IMR-90 (cell line): ENCODE measurements at regions not wholly inside any gene's neighbourhood (a gene's known extent, or its start where the extent isn't known, plus 50 kb on each side); places are given as distances from the start of the nearest gene placed in this dataset.

ENCODE experiments used
- ATAC-seq: fragments of 200-7000 bp; cut with Tn5 transposase; 2 replicates; pipeline ENCODE4 v1.9.1; 2020; ENCODE audit warnings: low read depth, mild to moderate bottlenecking, moderate library complexity
- BruUV-seq: library from RNA; stranded (reverse); fragments of 400-500 nt; replicated peaks from 2 replicates; lab custom pipeline; 2021; lab: Mats Ljungman, UMichigan
- CTCF ChIA-PET: fragments of 300-600 bp; formaldehyde crosslinking; extraction: SDS; loops from one replicate; lab custom pipeline; 2021; ENCODE audit warnings: antibody characterized with exemption; lab: Yijun Ruan, JAX
- POLR2A ChIA-PET: fragments of 300-600 bp; sonication (Branson Sonifier 250); formaldehyde crosslinking; loops from one replicate; lab custom pipeline; 2022; ENCODE audit warnings: antibody characterized with exemption; ENCODE audit not compliant: unreplicated experiment; lab: Charles Lee
- DNase-seq: peaks from one replicate; pipeline ENCODE4 v3.0.0; 2013
- H2AFZ ChIP-seq: replicated peaks from 2 replicates; pipeline ENCODE3; 2013; ENCODE audit warnings: low read length, mild to moderate bottlenecking; ENCODE audit not compliant: poor library complexity
- H2AK5ac ChIP-seq: 2 replicates; pipeline ENCODE4 v1.6.1; 2013; ENCODE audit warnings: low read depth, low read length, inconsistent platforms
- H2AK9ac ChIP-seq: replicated peaks from 2 replicates; pipeline ENCODE3; 2013; ENCODE audit warnings: mild to moderate bottlenecking, low read depth, low read length, moderate library complexity; ENCODE audit not compliant: poor library complexity
- H2BK120ac ChIP-seq: 2 replicates; pipeline ENCODE4 v1.6.1; 2013; ENCODE audit warnings: low read depth, low read length, inconsistent platforms
- H2BK15ac ChIP-seq: 3 replicates; pipeline ENCODE4 v1.6.1; 2013; ENCODE audit warnings: low read depth, low read length, inconsistent platforms
- H2BK20ac ChIP-seq: 2 replicates; pipeline ENCODE4 v1.6.1; 2013; ENCODE audit warnings: low read depth, mild to moderate bottlenecking, inconsistent platforms, low read length, moderate library complexity
- H2BK5ac ChIP-seq: 2 replicates; pipeline ENCODE4 v1.6.1; 2013; ENCODE audit warnings: mild to moderate bottlenecking, low read depth, low read length, inconsistent platforms; ENCODE audit not compliant: poor library complexity, severe bottlenecking
- H3K14ac ChIP-seq: replicated peaks from 2 replicates; pipeline ENCODE4 v1.6.1; 2013; ENCODE audit warnings: low read depth, low read length, inconsistent platforms
- H3K18ac ChIP-seq: 2 replicates; pipeline ENCODE4 v1.6.1; 2013; ENCODE audit warnings: low read depth, low read length, control low read depth
- H3K23ac ChIP-seq: 2 replicates; pipeline ENCODE4 v1.6.1; 2013; ENCODE audit warnings: low read depth, low read length, inconsistent platforms
- H3K27ac ChIP-seq: 2 replicates; pipeline ENCODE4 v1.5.1; 2013; ENCODE audit warnings: mild to moderate bottlenecking, control low read depth, low read length; ENCODE audit not compliant: insufficient read depth
- H3K27me3 ChIP-seq: 2 replicates; pipeline ENCODE4 v1.6.1; 2013; ENCODE audit warnings: low read length; ENCODE audit not compliant: control insufficient read depth, insufficient read depth
- H3K36me3 ChIP-seq: 2 replicates; pipeline ENCODE4 v1.6.1; 2013; ENCODE audit warnings: low read length, mixed read lengths; ENCODE audit not compliant: control insufficient read depth, insufficient read depth
- H3K4ac ChIP-seq: 2 replicates; pipeline ENCODE4 v1.6.1; 2013; ENCODE audit warnings: low read depth, low read length, inconsistent platforms
- H3K4me1 ChIP-seq: 2 replicates; pipeline ENCODE4 v1.6.1; 2013; ENCODE audit warnings: low read length, mixed read lengths; ENCODE audit not compliant: control insufficient read depth, insufficient read depth
- H3K4me2 ChIP-seq: 2 replicates; pipeline ENCODE4 v1.6.1; 2013; ENCODE audit warnings: low read depth, mild to moderate bottlenecking, control low read depth, low read length, moderate library complexity
- H3K4me3 ChIP-seq: 2 replicates; pipeline ENCODE4 v1.5.1; 2013; ENCODE audit warnings: low read depth, mild to moderate bottlenecking, control low read depth, low read length, moderate library complexity; ENCODE audit not compliant: insufficient read depth
- H3K56ac ChIP-seq: 2 replicates; pipeline ENCODE4 v1.6.1; 2013; ENCODE audit warnings: low read length, inconsistent platforms; ENCODE audit not compliant: insufficient read depth; ENCODE audit errors: extremely low read depth
- H3K79me1 ChIP-seq, 2 experiments: 2 replicates each; pipeline ENCODE4 v1.6.1; 2013; ENCODE audit warnings: low read length in 2 of 2, inconsistent platforms in 1 of 2, low read depth in 1 of 2
- H3K9ac ChIP-seq: 2 replicates; pipeline ENCODE4 v1.6.1; 2013; ENCODE audit warnings: low read depth, low read length, control low read depth
- H3K9me1 ChIP-seq: 2 replicates; pipeline ENCODE4 v1.6.1; 2013; ENCODE audit warnings: low read length, inconsistent platforms; ENCODE audit not compliant: insufficient read depth
- H3K9me3 ChIP-seq: 2 replicates; pipeline ENCODE4 v1.6.1; 2013; ENCODE audit warnings: low read length; ENCODE audit not compliant: control insufficient read depth, insufficient read depth
- H4K20me1 ChIP-seq: 2 replicates; pipeline ENCODE4 v1.6.1; 2013; ENCODE audit warnings: low read length, inconsistent platforms; ENCODE audit not compliant: insufficient read depth
- H4K5ac ChIP-seq: 2 replicates; pipeline ENCODE4 v1.6.1; 2013; ENCODE audit warnings: mild to moderate bottlenecking, low read depth, low read length, control low read depth
- H4K8ac ChIP-seq, 2 experiments: 2 replicates each; pipeline ENCODE4 v1.6.1; 2013; ENCODE audit warnings: low read depth in 2 of 2, low read length in 2 of 2, control low read depth in 1 of 2, inconsistent platforms in 1 of 2
- H4K91ac ChIP-seq: 2 replicates; pipeline ENCODE4 v1.6.1; 2013; ENCODE audit warnings: low read depth, low read length, inconsistent platforms; ENCODE audit not compliant: insufficient read depth
- BHLHE40 ChIP-seq: fragments of 150-350 bp; IDR thresholded peaks from 2 replicates; pipeline ENCODE4 v1.6.1; 2016; ENCODE audit warnings: mild to moderate bottlenecking, low read depth, low read length
- CEBPB ChIP-seq: IDR thresholded peaks from 2 replicates; pipeline ENCODE4 v1.6.1; 2012; ENCODE audit warnings: low read depth, low read length, improper control_type of control experiment
- CHD1 ChIP-seq: IDR thresholded peaks from 2 replicates; pipeline ENCODE4 v1.6.1; 2012; ENCODE audit warnings: low read depth, low read length, improper control_type of control experiment
- MAFK ChIP-seq: IDR thresholded peaks from 2 replicates; pipeline ENCODE4 v1.6.1; 2012; ENCODE audit warnings: low read depth, low read length, improper control_type of control experiment
- MAZ ChIP-seq: IDR thresholded peaks from 2 replicates; pipeline ENCODE4 v1.6.1; 2012; ENCODE audit warnings: low read depth, mild to moderate bottlenecking, low read length, improper control_type of control experiment, moderate library complexity, borderline replicate concordance
- MXI1 ChIP-seq: IDR thresholded peaks from 2 replicates; pipeline ENCODE4 v1.6.1; 2012; ENCODE audit warnings: low read depth, mild to moderate bottlenecking, low read length, moderate library complexity, borderline replicate concordance
- RAD21 ChIP-seq: IDR thresholded peaks from 2 replicates; pipeline ENCODE4 v1.6.1; 2012; ENCODE audit warnings: low read length, improper control_type of control experiment
- SMC3 ChIP-seq: fragments of 150-350 bp; IDR thresholded peaks from 2 replicates; pipeline ENCODE4 v1.6.1; 2016; ENCODE audit warnings: low read depth, mild to moderate bottlenecking, antibody characterized with exemption, low read length, moderate library complexity
- WGBS, 2 experiments: methylation state at CpG; one replicate each; pipeline versions ENCODE4 v1.1.5 to v1.1.7; 2013; ENCODE audit warnings: missing lambda C conversion rate in 2 of 2; ENCODE audit not compliant: insufficient read length in 1 of 2; ENCODE audit errors: extremely low coverage in 2 of 2; 5-methylcytosine and 5-hydroxymethylcytosine counted together
- dilution Hi-C: fragments of 300-500 bp; cut with HindIII; formaldehyde crosslinking; loops from one replicate; pipeline ENCODE4 v1.14.3; 2018; ENCODE audit warnings: low sequenced_read_pairs; ENCODE audit not compliant: unreplicated experiment
- in situ Hi-C: fragments of 300-500 bp; cut with MboI; formaldehyde crosslinking; loops from 3 replicates; pipeline ENCODE4 v1.14.3; 2019; ENCODE audit warnings: low sequenced_read_pairs, inconsistent platforms, mixed read lengths
- intact Hi-C: fragments of 100-400 bp; cut with micrococcal nuclease; formaldehyde crosslinking; loops from 2 replicates; pipeline ENCODE4 v1.10.0; 2022
- TF ChIP-seq, protein P1 (sequence below): conservative IDR thresholded peaks from 2 replicates; pipeline ENCODE4 v1.5.1; 2012; ENCODE audit warnings: mild to moderate bottlenecking, low read depth, low read length, improper control_type of control experiment
- TF ChIP-seq, protein P2 (sequence below): fragments of 150-350 bp; IDR thresholded peaks from 2 replicates; pipeline ENCODE4 v1.6.1; 2017; ENCODE audit warnings: mild to moderate bottlenecking, antibody characterized with exemption, low read length, low read depth

DNA sequence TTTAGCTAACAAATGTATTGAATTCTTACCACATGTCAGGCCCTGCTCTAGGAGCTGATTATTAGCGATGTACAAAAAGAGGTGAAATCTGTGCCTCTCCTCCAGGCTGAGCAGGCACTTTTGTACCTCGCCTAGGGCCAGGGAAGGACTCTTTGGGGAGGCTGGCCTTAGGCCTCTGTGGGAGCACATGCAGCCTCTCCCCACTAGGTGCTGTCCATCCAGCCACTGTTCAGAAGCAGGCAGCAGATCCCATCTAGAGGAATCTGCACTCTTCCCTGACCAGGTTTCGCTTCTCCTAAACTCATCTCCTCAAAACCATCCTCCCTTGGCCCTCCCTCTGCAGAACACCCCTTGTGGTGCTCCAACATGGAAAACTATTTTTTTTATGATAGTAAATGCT is 51.9 kb upstream of the WT1 start:
- H3K23ac ChIP-seq, result no peak overlapping the region
- no peak overlapping the region for H3K9ac ChIP-seq
- no peak overlapping the region for H4K5ac ChIP-seq
- H3K4me2 ChIP-seq, result no peak overlapping the region
- H3K9me1 ChIP-seq, result no peaks in the 10 kb centered on the region
- no peak overlapping the region for H2BK15ac ChIP-seq
- H3K27ac ChIP-seq, result no peak overlapping the region
- H2BK5ac ChIP-seq, result no peak overlapping the region
- ATAC-seq (0 out of 2 replicates have a peak, but pooled peaks have one; percentile 24), DNase-seq (no peak)
- POLR2A ChIA-PET, result no interaction called here
- no peaks in the 10 kb centered on the region for H4K20me1 ChIP-seq
- H3K4me3 ChIP-seq, result no peak overlapping the region
- no peak overlapping the region for H3K4ac ChIP-seq
- H4K91ac ChIP-seq, result no peak overlapping the region
- H3K14ac ChIP-seq, result no peak overlapping the region
- H3K79me1 ChIP-seq, result no peaks in the 10 kb centered on the region
- no peak overlapping the region for H4K8ac ChIP-seq
- CTCF ChIA-PET, result no interaction called here
- H3K36me3 ChIP-seq, result no peaks in the 10 kb centered on the region
- H2AK5ac ChIP-seq, result no peak overlapping the region
- H3K18ac ChIP-seq, result no peak overlapping the region
- H2BK120ac ChIP-seq, result no peak overlapping the region
- no peak overlapping the region for H3K56ac ChIP-seq
- no peak overlapping the region for H2AFZ ChIP-seq
- no peaks in the 10 kb centered on the region for H3K9me3 ChIP-seq
- intact Hi-C loops (no loop called here), dilution Hi-C loops (no loop called here), in situ Hi-C loops (no loop called here)
- no peak overlapping the region for H2BK20ac ChIP-seq
- no CpG with 5 or more reads among the region's 3 CpGs for WGBS, 2 experiments
- TF ChIP-seq BHLHE40 (no peak), RAD21 (no peak), MXI1 (no peak), MAZ (no peak), CHD1 (no peak), SMC3 (no peak), CEBPB (no peak), MAFK (no peak)
- TF ChIP-seq, protein P1, sequence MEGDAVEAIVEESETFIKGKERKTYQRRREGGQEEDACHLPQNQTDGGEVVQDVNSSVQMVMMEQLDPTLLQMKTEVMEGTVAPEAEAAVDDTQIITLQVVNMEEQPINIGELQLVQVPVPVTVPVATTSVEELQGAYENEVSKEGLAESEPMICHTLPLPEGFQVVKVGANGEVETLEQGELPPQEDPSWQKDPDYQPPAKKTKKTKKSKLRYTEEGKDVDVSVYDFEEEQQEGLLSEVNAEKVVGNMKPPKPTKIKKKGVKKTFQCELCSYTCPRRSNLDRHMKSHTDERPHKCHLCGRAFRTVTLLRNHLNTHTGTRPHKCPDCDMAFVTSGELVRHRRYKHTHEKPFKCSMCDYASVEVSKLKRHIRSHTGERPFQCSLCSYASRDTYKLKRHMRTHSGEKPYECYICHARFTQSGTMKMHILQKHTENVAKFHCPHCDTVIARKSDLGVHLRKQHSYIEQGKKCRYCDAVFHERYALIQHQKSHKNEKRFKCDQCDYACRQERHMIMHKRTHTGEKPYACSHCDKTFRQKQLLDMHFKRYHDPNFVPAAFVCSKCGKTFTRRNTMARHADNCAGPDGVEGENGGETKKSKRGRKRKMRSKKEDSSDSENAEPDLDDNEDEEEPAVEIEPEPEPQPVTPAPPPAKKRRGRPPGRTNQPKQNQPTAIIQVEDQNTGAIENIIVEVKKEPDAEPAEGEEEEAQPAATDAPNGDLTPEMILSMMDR, result no peak
- TF ChIP-seq, protein P2, sequence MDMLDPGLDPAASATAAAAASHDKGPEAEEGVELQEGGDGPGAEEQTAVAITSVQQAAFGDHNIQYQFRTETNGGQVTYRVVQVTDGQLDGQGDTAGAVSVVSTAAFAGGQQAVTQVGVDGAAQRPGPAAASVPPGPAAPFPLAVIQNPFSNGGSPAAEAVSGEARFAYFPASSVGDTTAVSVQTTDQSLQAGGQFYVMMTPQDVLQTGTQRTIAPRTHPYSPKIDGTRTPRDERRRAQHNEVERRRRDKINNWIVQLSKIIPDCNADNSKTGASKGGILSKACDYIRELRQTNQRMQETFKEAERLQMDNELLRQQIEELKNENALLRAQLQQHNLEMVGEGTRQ, result no peak
- H3K4me1 ChIP-seq, result no peaks in the 10 kb centered on the region
- BruUV-seq, result no TSS peak
- no peaks in the 10 kb centered on the region for H3K27me3 ChIP-seq
- no peak overlapping the region for H2AK9ac ChIP-seq
